ENCODE measurements at regions not wholly inside any gene's neighbourhood (a gene's known extent, or its start where the extent isn't known, plus 50 kb on each side); places are given as distances from the start of the nearest gene placed in this dataset.

DNA sequence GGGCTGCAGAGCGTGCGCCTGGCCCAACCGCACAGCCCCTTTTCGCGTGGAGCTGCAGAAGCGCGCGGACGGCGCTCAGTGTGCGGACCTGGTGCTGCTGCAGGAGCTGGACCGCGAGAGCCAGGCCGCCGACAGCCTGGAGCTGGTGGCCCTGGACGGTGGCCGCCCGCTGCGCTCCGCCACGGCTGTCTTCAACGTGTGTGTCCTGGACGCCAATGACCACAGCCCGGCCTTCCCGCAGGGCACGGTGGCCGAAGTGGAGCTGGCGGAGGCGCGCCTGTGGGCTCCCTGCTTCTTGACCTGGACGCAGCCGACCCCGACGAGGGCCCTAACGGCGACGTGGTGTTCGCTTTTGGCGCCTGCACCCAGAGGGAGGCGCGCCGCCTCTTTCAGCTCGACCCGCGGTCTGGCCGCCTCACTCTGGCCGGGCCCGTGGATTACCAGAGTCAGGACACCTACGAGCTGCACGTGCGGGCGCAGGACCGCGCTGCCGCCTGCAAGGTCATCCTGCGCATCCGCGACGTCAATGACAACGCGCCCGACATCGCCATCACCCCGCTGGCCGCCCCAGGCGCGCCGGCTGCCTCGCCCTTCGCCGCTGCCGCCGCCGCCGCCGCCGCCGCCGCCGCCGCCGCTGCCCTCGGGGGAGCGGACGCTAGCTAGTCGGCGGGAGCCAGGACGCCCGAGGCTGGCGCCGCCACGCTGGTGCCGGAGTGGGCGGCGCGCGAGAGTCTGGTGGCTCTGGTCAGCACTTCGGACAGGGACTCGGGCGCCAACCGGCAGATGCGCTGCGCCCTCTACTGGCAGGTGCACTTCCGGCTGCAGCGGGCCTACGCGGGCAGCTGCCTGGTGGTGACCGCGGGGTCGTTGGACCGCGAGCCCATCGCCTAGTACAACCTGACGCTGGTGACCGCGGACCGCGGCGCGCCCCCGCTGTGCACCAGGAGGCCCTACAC, 172.2 kb downstream of the OLFM4 start:
- peak in 5 of 10 donors; percentile 27 to 86 (median 72) for DNase-seq

DNA sequence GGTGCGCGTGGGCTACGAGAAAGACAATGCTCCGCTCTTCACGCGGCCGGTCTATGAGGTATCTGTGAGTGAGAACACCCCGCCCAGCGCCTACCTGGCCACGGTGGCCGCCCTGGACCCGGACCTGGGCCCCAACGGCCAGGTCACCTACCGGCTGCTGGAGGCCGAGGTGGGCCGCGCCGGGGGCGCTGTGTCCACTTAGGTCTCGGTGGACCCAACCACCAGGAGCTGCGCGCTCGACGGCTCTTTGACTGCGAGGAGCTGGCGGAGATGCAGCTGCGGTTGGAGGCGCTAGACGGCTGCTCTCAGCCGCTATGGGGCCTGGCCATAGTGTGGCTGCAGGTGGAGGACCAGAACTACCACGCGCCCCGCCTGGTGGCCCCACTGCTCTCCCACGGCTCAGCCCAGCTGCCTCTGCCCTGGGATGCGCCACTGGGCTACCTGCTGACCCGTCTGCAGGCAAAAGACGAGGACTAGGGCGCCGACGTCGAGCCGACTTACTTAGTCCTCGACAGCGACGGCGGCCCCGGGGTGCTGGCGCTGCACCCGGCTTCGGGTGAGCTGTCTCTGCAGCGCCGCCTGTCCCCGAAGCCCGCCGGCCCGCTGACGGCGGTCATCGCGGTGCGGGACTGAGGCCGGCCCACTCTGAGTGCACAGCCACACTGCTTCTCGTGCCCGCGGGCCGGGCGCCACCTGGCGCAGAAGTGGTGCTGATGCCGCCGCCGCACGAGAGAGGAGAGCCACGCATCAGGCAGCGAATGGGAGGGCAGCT, 173.0 kb downstream of the OLFM4 start:
- DNase-seq = peak in 8 of 10 donors; percentile 35 to 93 (median 46)

More for the DNA sequence above, 172.2 kb downstream of the OLFM4 start:
- intact Hi-C loops (cut with DNase I) = no loop called here

DNA sequence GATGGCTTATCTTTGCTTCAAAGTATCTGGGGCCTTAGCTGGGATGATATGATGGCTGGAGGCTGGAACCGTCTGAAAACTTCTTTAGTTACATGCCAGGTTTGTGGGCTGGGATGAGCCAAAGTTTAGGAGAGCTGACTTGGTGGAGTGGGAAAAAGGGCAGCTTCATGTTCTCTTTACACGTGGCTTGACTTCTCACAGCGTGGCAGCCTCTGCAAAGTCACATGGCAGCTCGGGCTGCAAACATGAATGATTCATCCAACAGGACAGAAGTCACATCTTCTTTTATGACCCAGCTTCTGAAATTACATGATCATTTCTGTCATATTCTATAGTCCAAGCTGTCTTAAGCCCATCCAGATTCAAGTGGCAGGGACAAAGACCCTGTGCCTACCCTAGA, 176.0 kb downstream of the OLFM4 start:
- intact Hi-C loops (cut with DNase I) = no loop called here

More for the DNA sequence above, 173.0 kb downstream of the OLFM4 start:
- intact Hi-C loops (cut with DNase I) = no loop called here

DNA sequence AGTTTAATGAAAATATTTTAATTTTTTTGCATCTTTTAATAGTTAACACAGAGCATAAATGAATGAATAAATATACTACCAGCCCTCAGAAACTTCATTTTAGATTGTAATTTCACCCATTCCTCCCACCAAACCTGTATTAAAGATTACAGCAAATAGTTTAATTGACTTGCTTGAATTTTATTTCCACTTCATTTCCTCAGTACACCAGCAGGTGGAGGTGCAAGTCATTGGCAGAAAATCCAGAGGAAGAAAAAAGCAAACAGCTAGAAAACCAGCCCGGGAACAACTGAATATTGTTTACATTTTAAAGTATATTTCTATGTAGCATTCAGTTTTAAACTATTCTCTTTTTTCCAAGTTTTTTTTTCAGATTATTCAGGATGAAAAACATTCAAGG, 177.8 kb downstream of the OLFM4 start:
- intact Hi-C loops (cut with DNase I) = no loop called here
- no peak for DNase-seq

More for the DNA sequence above, 176.0 kb downstream of the OLFM4 start:
- no peak for DNase-seq

DNA sequence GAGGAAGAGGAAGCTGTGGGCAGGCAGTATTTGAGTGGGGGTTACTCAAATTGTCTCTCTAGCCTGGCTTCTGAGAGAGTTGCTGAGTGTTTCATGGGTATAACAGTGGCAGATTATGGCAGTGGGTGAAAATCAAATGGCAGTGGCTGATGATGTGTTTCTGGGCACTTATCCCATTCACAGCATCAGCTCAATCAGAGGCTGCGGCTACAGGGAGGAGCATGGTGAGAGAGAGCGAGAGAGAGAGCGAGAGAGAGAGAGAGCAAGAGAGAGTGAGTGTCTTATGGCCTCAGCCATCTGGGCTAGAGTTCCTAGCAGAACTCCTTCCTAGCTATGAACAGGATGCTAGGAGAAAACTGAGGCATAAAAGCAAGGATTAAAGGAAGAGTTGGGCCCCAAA, 178.9 kb downstream of the OLFM4 start:
- intact Hi-C loops (cut with DNase I) = no loop called here
- DNase-seq = no peak

DNA sequence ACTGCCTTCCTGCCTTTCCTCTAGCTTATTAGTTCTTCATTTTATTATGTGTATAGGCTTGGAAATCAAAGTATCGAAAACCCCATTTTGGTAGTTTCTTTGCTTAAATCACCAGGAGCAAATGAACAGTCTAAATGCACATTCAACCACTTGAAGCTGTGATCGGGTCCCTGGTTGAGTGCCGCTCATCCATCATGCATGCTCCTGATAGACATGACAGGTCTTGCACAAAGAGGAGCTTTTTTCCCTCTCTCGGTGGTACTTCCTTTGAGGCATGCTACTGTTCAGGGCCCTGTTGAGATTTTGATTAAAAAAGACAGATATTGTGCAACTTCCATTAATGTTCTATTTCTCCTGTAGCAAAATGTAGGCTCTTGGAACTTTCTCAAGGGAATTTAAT, 185.8 kb downstream of the OLFM4 start:
- DNase-seq = no peak
- intact Hi-C loops (cut with DNase I) = no loop called here

DNA sequence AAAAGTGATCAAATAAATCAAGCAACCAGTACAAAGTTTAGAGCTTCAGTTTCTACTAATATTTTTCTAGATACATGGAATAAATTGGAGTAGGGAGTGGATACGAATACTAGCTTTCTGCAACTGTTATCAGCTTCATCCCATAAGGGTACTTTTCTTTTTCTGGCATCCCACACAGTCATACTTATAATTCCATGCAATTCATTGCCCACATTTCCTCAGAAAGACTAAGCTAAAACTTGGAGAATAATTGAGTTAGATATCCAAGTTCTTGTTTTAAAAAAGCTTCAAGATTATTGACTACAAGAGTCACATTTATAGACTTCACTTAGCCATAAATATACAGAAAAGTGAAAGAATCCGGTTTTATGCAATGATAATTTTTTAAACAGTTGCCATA, 186.9 kb downstream of the OLFM4 start:
- intact Hi-C loops (cut with DNase I) = no loop called here
- no peak for DNase-seq

DNA sequence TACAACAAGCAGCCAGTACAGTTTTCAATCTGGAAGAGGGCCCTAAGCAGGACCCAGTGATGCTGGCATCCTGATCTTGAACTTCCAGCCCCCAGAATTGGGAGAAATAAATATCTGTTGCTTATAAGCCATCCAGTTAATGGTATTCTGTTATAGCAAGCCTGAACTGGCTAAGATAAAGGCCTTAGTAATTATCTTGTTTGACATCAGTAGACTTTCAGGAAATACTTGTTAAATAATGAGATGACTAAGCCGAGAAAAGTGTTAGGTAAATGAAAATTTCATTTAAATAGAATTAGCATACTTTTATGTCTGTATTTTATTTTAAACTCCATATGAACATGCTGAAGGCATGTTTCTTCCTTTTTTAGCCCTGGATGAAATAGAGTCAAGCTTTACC, 188.2 kb downstream of the OLFM4 start:
- DNase-seq = no peak
- intact Hi-C loops (cut with DNase I) = no loop called here

DNA sequence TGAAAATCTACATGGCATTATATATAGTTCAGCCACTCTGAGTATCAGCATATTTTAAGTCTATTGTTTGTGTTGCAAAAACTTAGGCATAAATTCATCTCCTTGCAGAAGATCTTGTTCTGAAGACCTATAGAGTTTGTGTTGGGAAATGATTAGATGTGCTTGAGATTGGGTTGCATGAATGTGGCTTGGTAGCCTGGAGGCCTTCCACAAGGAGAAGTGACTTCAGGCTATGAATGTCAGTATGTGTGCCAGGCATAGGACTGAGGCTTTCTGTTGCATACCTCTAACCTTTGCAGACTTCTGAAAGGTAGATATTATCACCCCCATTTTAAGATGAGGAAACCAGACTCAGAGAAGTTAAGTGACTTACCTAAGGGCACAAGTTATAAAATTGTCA, 188.6 kb downstream of the OLFM4 start:
- DNase-seq = no peak
- intact Hi-C loops (cut with DNase I) = no loop called here

DNA sequence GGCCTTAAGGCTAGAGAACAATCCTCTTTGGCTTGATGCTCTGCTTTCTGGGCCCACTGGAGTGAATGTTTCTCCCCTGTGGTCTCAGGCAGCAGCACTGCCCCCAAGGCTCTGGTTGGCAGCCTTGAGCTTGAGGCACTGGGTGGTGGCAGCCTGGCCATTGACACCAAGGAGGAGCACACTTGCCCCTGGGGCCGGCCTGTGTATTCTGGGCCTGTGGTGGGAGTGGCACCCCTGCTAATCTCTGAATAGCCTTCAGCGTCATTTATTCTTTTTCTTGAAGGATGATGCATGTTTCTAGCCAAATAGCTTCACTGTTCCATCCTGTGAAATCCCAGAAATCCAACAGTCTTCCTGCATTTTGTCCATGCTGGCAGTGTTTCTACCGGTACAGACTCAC, 191.4 kb downstream of the OLFM4 start:
- intact Hi-C loops (cut with DNase I) = no loop called here
- no peak for DNase-seq

DNA sequence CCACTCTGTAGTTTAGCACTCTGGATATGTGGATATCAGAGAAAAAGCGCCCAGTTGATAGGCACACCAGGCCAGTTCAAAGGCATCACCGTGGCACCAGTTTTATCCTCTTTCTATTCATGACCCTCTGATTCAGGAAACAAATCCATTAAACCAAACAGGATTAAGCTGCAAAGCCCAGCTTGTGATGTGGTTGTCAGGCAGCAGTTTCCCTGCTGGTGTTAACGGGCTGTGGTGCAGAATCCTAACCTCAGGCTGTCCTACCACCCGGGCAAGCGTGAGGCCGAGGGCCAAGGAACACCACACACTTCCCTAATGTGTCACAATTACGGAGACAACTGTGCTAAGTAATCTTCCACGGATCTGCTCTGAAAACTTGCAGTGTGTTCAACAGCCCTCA, 209.1 kb downstream of the OLFM4 start:
- intact Hi-C loops (cut with DNase I) = no loop called here
- no peak for DNase-seq

DNA sequence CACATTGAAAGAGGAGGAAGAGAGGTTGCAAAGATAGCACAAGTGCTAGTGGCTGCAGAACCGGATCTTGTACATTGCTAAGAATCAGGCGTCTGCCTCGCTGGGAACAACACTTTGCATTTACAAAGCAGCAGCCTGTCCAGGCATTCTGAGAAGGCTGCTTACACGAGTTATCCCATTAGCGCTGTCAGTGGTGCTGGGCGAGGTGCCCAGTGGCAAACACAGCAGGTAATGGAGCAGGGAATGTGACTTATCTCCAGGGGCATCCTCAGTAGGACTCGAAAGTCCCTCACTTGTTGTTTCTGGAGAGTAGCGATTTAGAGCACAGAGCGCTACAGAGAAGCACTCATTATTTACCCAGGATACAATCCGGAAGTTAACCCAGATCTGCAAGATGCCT, 209.6 kb downstream of the OLFM4 start:
- intact Hi-C loops (cut with DNase I) = no loop called here
- DNase-seq = peak in 1 of 10 donors; percentile 5

DNA sequence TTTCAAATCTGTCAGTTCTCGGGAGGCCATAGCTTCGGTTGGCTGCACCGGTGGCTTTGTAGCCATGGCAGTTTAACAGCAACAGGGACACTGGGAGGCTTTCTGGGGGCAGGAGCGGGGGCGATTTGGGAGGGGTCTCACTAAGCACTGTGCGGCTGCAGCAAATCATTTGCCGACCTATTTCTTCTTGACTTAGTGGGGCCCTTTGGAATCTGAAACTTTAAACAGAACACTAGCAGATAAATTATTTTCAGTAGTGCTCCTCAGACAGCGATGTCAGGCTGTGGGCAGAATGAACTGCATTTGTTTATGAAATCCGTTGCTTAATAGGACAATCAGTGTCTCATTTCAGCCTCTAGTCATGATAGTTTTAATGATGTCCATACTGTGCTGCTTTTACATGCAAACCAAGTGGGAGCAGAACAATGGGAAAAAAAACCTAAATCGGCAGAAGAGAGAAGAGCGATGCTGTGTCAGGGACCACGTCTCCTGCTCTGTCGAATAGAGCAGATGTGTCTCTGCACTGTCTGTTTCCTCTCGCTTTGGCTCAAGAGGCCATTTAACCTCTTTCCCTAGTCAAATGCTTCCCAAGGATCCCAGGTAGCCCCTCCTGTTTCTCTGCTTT, 211.9 kb downstream of the OLFM4 start:
- DNase-seq = no peak
- intact Hi-C loops (cut with DNase I) = no loop called here

DNA sequence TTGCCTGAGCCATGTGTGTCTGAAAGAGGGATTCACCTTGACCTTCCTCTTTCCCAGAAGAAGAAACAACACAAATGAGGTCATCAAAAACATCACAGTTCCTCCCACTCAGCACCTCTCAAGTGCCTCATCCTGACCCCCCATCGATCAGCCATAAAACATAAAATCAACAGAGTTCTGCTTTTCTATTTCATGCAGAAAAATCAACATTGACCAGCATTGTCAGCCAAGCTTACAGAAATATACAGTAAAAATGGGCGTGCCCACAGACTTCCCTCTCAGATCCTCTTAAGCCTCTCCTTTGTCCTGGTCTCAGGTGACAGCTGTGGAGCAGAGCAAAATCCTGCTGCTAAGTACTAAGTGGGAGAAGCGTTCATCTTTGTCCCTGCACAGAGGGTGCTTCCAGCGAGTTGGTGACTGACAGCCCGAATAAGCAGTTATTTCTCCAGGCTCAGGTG, 213.3 kb downstream of the OLFM4 start:
- intact Hi-C loops (cut with DNase I) = no loop called here
- DNase-seq = no peak

DNA sequence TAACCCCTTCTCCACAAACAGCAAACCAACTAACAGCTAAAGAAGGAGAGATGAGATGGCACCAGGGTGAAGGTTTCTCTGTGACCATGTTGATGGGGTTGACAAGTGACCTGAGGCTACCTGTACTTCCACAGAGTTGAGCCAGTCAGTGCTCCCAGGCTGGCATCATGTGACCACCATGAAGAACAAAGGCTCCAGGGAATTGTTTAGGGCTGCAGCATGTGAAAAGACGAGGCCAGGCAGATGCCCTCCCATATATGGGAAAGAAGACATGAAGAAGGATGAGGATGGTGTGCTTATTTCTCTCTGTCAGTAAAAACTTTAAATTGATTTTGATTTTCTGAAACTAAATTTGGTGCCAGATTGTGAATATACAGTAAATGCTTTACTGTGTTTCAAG, 220.6 kb downstream of the OLFM4 start:
- intact Hi-C loops (cut with DNase I) = no loop called here
- DNase-seq = no peak

DNA sequence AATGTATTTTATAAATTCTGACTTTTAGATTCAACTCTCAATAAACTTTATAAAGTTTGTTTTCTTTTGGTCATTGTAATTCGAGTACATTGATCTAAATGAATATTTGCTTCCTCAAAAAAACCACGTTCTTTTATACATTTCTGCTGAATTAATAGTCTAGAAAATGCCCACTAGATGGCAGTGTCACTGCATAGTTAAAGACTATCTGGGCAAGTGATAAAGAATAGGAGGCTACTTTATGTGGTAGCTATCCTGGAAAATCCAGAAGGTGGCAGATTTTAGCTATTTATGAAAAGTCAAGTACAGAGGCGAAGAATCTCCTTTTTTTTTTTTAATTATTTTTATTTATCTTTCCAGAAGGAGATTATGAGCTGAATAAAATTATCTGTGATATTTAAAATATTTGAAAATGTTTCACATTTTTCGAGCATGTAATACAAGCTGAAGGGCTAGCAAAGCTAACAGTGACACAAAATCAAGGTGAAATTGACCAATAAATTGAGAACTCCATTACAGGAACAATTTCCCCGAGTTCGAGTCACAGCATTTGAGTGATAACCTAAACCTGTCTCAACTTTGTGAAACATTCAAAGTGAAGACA, 221.8 kb downstream of the OLFM4 start:
- intact Hi-C loops (cut with DNase I) = loop anchor here (10.0 kb wide), 1 partner anchor 524 kb away; no protein-coding TSS in a partner anchor
- DNase-seq = peak in 1 of 10 donors; percentile 12

DNA sequence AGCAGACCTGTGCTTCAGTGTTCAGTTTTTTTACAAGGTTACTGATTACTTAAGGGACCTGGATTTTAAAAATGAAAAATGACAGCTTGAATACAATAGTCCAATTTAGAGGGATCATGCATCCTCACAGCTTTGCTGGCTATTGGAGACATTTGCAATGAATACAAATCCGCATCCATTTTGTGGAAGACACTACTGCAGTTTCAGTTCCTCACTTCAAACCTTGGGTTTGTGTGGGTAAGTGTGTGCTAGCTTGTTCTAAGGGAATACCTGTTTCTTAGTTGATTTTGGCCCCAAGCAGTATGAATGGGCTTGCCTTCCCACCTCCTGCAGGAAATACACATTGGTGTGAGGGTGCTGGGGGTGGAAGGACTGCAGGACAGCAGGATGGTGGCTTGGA, 222.4 kb downstream of the OLFM4 start:
- DNase-seq = no peak
- intact Hi-C loops (cut with DNase I) = loop anchor here (10.0 kb wide), 1 partner anchor 524 kb away; no protein-coding TSS in a partner anchor

DNA sequence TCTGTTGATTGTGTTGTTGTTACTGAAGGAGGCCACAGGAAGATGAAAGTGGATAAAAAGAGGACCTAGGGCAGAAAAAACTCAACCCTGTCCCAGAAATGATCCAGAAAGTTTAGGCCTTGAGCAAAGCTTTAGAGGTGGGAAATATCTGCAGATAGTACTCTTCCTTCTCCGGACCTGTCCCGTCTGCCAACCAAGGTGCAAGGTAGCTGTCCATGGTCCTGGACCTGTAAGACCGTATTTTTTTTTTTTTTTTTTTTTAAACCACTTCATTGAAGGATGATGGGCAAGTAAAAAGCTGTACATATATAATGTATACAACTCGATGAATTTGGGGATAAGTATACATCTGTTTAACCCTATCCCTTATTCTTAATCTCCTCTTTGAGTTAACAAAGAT, 225.9 kb downstream of the OLFM4 start:
- DNase-seq = no peak
- intact Hi-C loops (cut with DNase I) = loop anchor here (10.0 kb wide), 1 partner anchor 520 kb away; no protein-coding TSS in a partner anchor

DNA sequence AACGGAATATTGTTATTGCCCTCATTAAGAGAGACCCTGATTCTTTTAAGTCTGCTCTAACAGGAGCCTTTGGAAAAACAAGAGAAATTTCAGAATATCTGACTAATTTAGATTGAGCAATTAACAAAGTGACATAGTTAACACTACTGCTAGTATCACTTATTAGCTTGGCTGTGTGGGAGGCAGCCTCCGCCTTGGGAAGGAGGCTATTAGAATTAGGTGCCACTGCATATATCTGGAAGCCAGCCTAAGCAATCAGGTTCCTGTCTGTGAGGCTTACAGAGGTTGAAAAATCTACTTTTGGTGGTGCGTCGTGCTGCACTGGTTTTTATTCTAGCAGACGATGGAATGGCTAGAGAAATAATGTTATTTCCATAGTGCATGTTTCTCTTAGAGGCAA, 227.2 kb downstream of the OLFM4 start:
- DNase-seq = no peak
- intact Hi-C loops (cut with DNase I) = loop anchor here (10.0 kb wide), 1 partner anchor 519 kb away; no protein-coding TSS in a partner anchor

DNA sequence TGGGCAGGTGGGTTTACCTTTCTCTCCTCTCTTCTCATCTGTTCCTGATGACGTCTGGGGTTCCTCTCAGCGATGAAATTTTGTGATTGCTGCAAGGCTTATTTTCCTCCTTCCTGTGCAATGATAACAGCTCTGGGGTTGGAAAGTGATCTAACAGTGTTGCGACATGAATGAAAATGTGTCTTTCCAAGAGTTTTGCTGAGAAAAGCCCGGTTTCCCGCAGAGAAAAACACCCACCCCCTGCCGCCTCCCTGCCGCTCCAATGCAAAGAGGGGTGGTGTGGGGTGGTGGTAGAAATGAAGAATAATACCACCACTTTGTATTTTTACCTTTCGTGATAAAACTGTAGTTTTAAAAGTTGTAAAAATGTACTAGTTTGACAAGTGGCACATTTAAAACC, 232.0 kb downstream of the OLFM4 start:
- intact Hi-C loops (cut with DNase I) = no loop called here
- DNase-seq = no peak
